Stimulated activated naive CD4-positive, alpha-beta T cell (primary cell): ENCODE measurements at regions not wholly inside any gene's neighbourhood (a gene's known extent, or its start where the extent isn't known, plus 50 kb on each side); places are given as distances from the start of the nearest gene placed in this dataset.
"Not testable (repeated sequence)": the region's sequence is repeated elsewhere in the genome, so short reads cannot be mapped to it uniquely, and the experiment has no call there.

Experiments
- DNase-seq, 6 experiments: peaks; one replicate each; lab custom pipeline; 2025; lab: John Stamatoyannopoulos, UW

- no peak for DNase-seq
Observed at GRCh38 chr10:65040796-65041195, 1519.6 kb downstream of the REEP3 start.

GRCh38 chr10:65041307-65041706 is 1520.1 kb downstream of the REEP3 start:
- DNase-seq = no peak

GRCh38 chr10:65042496-65042895 is 1521.3 kb downstream of the REEP3 start:
- DNase-seq = no peak

GRCh38 chr10:65046831-65047230 is 1525.6 kb downstream of the REEP3 start:
- DNase-seq = no peak

GRCh38 chr10:65052111-65052510 is 1530.9 kb downstream of the REEP3 start:
- DNase-seq = not testable (repeated sequence)

GRCh38 chr10:65053397-65053796 is 1532.2 kb downstream of the REEP3 start:
- not testable (repeated sequence) for DNase-seq

- not testable (repeated sequence) for DNase-seq
Observed at GRCh38 chr10:65053831-65054351, 1532.7 kb downstream of the REEP3 start.

- not testable (repeated sequence) for DNase-seq
Observed at GRCh38 chr10:65054701-65055100, 1533.5 kb downstream of the REEP3 start.

- DNase-seq = no peak
Observed at GRCh38 chr10:65065278-65065677, 1544.1 kb downstream of the REEP3 start.

- DNase-seq = no peak
Observed at GRCh38 chr10:65083222-65083621, 1562.0 kb downstream of the REEP3 start.

GRCh38 chr10:65090991-65091390 is 1569.8 kb downstream of the REEP3 start:
- DNase-seq = no peak

GRCh38 chr10:65100146-65100545 is 1578.9 kb downstream of the REEP3 start:
- DNase-seq = no peak

GRCh38 chr10:65100881-65101280 is 1579.7 kb downstream of the REEP3 start:
- not testable (repeated sequence) for DNase-seq

- DNase-seq = no peak
Observed at GRCh38 chr10:65110009-65110408, 1588.8 kb downstream of the REEP3 start.

- DNase-seq = not testable (repeated sequence)
Observed at GRCh38 chr10:65111059-65111458, 1589.9 kb downstream of the REEP3 start.

- no peak for DNase-seq
Observed at GRCh38 chr10:65112573-65112972, 1591.4 kb downstream of the REEP3 start.

GRCh38 chr10:65123120-65123519 is 1601.9 kb downstream of the REEP3 start:
- no peak for DNase-seq

- no peak for DNase-seq
Observed at GRCh38 chr10:65125212-65125611, 1604.0 kb downstream of the REEP3 start.

- DNase-seq = no peak
Observed at GRCh38 chr10:65126288-65126687, 1605.1 kb downstream of the REEP3 start.

- DNase-seq = no peak
Observed at GRCh38 chr10:65128277-65128676, 1607.1 kb downstream of the REEP3 start.

- no peak for DNase-seq
Observed at GRCh38 chr10:65130162-65130758, 1609.1 kb downstream of the REEP3 start.

- DNase-seq = no peak
Observed at GRCh38 chr10:65133652-65134051, 1612.5 kb downstream of the REEP3 start.

GRCh38 chr10:65135508-65135907 is 1614.3 kb downstream of the REEP3 start:
- DNase-seq = no peak
